HG02981 (cell line): ENCODE measurements at regions not wholly inside any gene's neighbourhood (a gene's known extent, or its start where the extent isn't known, plus 50 kb on each side); places are given as distances from the start of the nearest gene placed in this dataset.

Source experiments
- ATAC-seq: cut with Tn5 transposase; IDR thresholded peaks from one replicate; pipeline ENCODE4 v1.9.1; 2021; ENCODE audit warnings: mild to moderate bottlenecking, moderate library complexity; ENCODE audit not compliant: unreplicated experiment

- ATAC-seq = no peak
These were observed 149.2 kb upstream of the RGMB start for GRCh38 chr5:98624145-98624880.

DNA sequence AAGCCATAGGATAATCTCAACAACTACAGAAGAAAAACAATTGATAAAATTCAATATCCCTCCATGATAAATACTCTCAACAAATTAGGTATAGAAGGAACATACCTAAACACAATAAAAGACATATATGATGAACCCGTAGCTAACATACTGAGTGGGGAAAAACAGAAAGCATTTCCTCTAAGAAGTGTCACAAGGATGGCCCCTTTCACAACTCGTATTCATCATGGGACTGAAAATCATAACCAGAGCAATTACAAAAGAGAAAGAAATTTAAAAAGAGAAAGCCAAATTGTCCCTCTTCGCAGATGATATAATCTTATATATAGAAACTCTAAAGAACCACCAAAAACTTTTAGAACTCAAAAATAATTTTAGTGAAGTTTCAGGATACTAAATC is 146.3 kb upstream of the RGMB start:
- ATAC-seq = no peak

- no peak for ATAC-seq
These were observed 142.8 kb upstream of the RGMB start for GRCh38 chr5:98630621-98631020.

DNA sequence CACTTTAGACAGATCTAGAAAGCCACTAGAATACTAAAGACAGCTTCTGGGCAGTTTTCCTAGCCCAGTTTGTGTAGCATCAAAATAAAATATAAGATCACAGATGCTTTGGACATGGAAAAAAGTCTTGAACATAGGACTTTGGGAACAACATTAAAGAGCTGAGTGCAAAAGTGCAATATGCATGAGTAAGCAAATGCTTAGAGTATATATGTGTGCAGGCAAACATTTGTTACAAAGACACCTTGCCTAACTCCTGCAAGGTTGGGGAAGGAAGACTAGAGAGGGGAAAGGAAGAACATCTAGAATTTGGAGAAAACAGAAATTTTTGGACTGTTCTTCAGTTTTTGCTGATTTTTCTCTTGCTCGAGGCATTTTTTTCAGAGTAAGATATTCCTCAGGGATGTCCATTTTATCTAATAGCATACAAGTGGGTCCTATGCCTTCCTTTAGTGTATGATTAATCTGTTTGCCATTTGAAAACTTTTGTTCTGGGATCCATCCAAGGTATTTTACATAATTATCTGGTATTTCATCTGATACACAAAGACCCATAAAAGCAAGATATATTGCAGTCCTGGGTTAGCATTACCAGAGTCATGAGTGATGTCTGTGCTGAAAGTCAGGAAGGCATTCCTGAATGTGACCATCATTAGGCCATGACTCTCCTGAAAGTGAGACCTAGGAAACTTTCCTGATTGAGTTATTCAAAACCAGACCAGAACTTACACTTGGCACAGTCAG is 142.0 kb upstream of the RGMB start:
- ATAC-seq = no peak

DNA sequence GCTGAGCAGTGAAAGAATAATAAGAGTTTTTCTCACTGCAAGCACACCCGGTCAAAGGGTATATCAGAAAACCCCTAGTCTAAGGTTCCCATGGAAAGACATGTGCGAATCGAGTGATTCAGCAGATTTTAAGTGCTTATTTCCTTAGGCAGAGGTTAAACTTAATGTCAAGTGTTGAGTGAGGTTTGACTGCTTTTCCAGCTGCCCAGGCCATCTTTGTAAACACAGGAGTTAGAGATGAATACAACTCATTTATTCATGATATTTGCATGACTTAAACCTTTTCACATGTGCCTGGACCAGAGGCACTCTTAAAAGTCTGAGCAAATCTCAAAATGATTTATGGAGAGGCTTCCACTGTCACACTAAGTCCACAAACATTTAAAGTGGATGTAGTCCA is 137.8 kb upstream of the RGMB start:
- ATAC-seq = no peak

- ATAC-seq = no peak
These were observed 136.3 kb upstream of the RGMB start for GRCh38 chr5:98637116-98637515.

GRCh38 chr5:98637557-98637956 is 135.9 kb upstream of the RGMB start:
- ATAC-seq = no peak

GRCh38 chr5:98638111-98638510 is 135.4 kb upstream of the RGMB start:
- no peak for ATAC-seq

GRCh38 chr5:98638701-98639100 is 134.8 kb upstream of the RGMB start:
- no peak for ATAC-seq

- no peak for ATAC-seq
These were observed 134.2 kb upstream of the RGMB start for GRCh38 chr5:98639274-98639673.

- no peak for ATAC-seq
These were observed 131.8 kb upstream of the RGMB start for GRCh38 chr5:98641671-98642070.

DNA sequence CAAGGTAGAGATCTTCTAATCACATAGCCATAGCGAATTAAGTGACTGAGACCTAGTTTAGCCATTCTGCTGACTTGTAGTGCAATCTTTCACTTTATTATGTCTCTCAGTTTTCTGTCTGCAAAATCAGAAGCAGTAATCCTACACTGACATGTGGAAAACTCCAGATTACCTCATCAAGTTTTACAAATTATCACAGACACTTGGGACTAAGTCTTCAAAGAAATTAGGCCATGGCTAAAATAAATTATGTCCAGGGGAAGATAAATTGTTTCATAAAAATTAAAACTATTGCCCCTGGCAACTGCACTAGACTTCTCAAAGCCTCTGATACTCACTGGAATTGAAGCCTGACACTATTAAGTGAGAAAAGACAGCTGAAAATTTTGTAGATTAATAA is 129.9 kb upstream of the RGMB start:
- no peak for ATAC-seq

GRCh38 chr5:98651715-98652114 is 121.7 kb upstream of the RGMB start:
- ATAC-seq = no peak

DNA sequence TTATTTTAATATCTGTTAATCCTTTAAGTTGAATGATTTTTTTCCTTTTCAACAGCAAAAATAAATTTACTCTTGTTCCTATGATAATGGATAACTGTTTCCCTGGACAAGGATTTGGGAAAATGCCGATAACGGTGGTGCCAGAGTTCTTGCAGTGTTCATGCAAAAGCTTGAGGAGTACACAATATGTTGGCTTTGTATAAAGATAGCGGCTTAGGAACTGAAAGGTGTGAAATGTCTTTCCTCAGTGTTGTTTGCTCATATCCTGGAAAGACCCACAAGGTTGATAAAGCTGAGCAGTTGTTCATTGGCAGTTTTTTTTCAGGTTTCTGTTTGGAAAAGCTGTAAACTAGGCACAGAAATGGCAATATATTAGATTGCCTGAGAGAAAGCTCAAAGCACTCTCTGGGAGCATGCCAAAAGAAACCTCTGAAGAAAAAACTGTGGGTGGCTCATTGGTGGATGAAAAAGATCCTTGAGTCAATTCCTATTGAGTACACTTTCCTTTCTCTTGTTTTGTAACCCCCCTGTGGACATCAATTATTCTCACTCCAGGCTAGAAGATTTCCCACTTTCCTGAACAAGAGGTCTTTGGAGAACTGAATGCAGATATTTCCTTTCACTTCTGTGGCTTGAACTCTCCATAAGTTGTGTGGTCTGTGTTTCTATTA is 117.2 kb upstream of the RGMB start:
- ATAC-seq = no peak

GRCh38 chr5:98656796-98657195 is 116.7 kb upstream of the RGMB start:
- ATAC-seq = no peak

GRCh38 chr5:98657559-98657958 is 115.9 kb upstream of the RGMB start:
- ATAC-seq = no peak

GRCh38 chr5:98663521-98663920 is 109.9 kb upstream of the RGMB start:
- no peak for ATAC-seq

- ATAC-seq = no peak
These were observed 108.7 kb upstream of the RGMB start for GRCh38 chr5:98664736-98665135.

GRCh38 chr5:98679963-98680362 is 93.5 kb upstream of the RGMB start:
- ATAC-seq = no peak

DNA sequence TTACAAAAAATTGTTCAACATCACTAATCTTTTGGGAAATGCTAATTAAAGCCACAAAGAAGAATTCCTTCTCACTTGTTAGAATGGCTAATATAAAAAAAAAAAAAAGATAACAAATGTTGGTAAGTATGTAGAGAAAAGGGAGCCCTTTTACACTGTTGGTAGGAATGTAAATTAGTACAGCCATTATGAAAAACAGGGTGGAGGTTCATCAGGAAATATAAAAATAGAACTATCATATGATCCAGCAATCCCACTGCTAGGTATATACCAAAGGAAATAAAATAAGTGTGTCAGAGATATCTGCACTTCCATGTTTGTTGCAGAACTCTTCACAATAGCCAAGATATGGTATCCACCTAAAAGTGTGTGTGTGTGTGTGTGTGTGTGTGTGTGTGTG is 83.5 kb upstream of the RGMB start:
- no peak for ATAC-seq

GRCh38 chr5:98694902-98695301 is 78.6 kb upstream of the RGMB start:
- no peak for ATAC-seq

DNA sequence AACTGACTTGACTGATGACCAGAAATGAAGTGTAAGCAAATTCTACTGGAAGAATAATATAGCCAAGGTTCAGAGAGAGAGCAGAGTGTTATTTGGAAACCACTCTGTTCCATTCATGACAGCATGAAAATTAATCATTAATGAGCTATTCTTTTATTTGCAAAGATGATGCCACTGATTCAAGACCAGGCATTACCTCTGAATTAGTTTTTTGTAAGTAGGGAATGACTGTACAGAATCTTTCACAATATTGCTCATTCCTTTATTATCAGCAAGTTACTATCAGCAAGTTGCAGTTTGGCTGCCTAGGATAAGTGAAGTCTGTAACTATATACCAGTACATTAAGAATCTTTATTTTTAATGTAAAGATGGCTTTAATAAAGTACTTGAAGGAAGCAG is 75.1 kb upstream of the RGMB start:
- ATAC-seq = no peak
